ENCODE measurements at regions not wholly inside any gene's neighbourhood (a gene's known extent, or its start where the extent isn't known, plus 50 kb on each side); places are given as distances from the start of the nearest gene placed in this dataset.
A peak's percentile ranks its signal among the peaks of the same experiment; 100 is the strongest.

DNA sequence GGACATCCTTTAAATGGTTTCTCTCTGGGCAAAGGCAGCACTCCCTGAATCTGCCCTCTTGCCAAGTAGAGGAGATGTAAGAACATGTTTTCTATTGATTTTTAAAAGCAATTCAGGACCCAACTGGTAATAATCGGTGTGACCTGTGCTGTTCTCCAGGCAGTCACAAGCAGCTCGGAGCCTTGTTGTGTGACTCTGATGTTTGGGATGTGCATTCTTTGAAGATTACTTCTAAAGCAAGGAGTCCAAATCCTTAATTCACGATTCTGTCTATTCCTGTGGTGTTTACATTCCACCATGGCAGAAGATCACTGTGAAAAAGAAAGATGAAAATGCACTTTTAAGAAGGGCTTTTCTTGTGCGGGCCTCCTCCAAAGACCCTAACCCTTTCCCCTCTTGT lies 122.3 kb upstream of the ZNF536 start:
- Mint-ChIP-seq H3K27ac (no peak overlapping the region), H3K9me3 (no peaks in the 10 kb centered on the region), H3K36me3 (no peaks in the 10 kb centered on the region), H3K4me3 (no peak overlapping the region), H3K4me1 (peaks cover 15% of the 10 kb centered on the region), H3K27me3 (ENCODE audit: low read depth) (peaks cover 85% of the 10 kb centered on the region)
- TF ChIP-seq, protein P1, sequence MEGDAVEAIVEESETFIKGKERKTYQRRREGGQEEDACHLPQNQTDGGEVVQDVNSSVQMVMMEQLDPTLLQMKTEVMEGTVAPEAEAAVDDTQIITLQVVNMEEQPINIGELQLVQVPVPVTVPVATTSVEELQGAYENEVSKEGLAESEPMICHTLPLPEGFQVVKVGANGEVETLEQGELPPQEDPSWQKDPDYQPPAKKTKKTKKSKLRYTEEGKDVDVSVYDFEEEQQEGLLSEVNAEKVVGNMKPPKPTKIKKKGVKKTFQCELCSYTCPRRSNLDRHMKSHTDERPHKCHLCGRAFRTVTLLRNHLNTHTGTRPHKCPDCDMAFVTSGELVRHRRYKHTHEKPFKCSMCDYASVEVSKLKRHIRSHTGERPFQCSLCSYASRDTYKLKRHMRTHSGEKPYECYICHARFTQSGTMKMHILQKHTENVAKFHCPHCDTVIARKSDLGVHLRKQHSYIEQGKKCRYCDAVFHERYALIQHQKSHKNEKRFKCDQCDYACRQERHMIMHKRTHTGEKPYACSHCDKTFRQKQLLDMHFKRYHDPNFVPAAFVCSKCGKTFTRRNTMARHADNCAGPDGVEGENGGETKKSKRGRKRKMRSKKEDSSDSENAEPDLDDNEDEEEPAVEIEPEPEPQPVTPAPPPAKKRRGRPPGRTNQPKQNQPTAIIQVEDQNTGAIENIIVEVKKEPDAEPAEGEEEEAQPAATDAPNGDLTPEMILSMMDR (IDR thresholded peaks at IDR 0.05; ENCODE audit: unreplicated experiment) = no peak
- no peak for DNase-seq (ENCODE audit: low spot score in 2 of 2, unreplicated experiment in 2 of 2)

DNA sequence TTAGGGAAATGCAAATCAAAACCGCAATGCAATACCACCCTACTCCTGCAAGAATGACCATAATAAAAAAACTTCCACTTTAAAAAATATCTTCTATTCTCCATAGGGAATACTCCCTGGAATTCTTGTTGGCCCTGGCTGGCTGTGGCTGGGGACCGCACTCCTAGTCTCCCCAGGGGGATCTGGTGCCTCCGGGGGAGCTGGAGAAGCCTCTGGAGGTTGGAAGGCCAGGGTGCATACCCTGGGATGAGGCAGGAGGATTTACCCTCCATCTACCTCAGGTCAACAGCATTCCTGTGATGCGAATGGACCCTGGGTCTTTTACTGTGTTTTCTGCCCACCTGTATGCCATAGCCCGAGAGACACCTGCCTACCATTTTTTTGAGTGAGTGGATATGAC lies 120.0 kb upstream of the ZNF536 start:
- Mint-ChIP-seq H3K27ac (no peak overlapping the region), H3K4me3 (no peak overlapping the region), H3K36me3 (no peaks in the 10 kb centered on the region), H3K27me3 (ENCODE audit: low read depth) (peaks cover 89% of the 10 kb centered on the region), H3K4me1 (peaks cover 25% of the 10 kb centered on the region), H3K9me3 (no peaks in the 10 kb centered on the region)
- no peak for DNase-seq (ENCODE audit: low spot score in 2 of 2, unreplicated experiment in 2 of 2)
- TF ChIP-seq, protein P1 (IDR thresholded peaks at IDR 0.05; ENCODE audit: unreplicated experiment) = no peak

DNA sequence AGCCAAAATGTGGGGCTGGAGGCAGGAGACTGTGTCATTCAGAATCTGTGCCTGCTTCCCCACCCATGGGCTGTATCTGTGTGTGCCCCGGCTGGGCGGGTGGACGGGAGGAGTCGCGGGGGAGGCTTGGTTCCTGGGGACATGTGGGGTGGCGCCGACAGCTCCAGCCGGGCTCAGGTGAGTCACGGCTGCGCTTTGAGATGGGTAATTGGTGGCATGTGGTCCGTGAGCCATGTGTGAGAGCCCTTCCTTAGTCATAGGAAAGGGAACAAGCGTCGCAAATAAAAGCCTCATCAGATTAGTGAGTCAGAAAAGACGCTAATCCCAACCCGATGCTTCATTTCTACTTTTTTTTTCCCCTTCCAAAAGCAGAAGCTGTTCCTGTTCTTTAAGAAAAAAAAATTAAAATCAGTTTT lies 118.6 kb upstream of the ZNF536 start:
- no peaks in the 10 kb centered on the region for H3K9me3 Mint-ChIP-seq
- no peaks in the 10 kb centered on the region for H3K36me3 Mint-ChIP-seq
- peaks cover 93% of the 10 kb centered on the region for H3K27me3 Mint-ChIP-seq (ENCODE audit: low read depth)
- H3K4me3 Mint-ChIP-seq = peak overlapping the region; percentile 38
- no peak for DNase-seq (ENCODE audit: low spot score in 2 of 2, unreplicated experiment in 2 of 2)
- H3K4me1 Mint-ChIP-seq = peaks cover 30% of the 10 kb centered on the region
- peak overlapping the region; percentile 71 for H3K27ac Mint-ChIP-seq
- TF ChIP-seq, protein P1 (IDR thresholded peaks at IDR 0.05; ENCODE audit: unreplicated experiment) = no peak

DNA sequence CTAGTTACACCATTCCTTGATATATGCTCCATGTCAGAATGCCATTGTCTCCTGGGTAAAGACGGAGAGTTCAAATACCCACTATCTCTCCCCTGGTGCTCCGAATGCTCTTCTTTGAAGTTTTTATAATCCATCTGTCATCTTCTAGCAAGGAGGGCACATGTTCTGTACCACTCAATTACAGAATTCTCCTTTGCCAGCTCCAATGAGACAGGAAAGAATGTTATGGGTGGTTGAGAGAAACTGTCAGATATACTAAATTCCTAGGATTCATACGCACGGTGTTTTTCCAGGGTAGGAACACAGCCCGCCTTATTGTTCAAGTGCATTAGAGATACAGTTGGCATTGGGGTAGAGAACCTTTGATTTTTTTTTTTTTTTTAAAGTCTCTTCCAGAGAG lies 118.0 kb upstream of the ZNF536 start:
- DNase-seq (ENCODE audit: low spot score in 2 of 2, unreplicated experiment in 2 of 2) = no peak
- no peaks in the 10 kb centered on the region for H3K9me3 Mint-ChIP-seq
- TF ChIP-seq, protein P1 (IDR thresholded peaks at IDR 0.05; ENCODE audit: unreplicated experiment) = no peak
- peaks cover 90% of the 10 kb centered on the region for H3K27me3 Mint-ChIP-seq (ENCODE audit: low read depth)
- H3K27ac Mint-ChIP-seq = no peak overlapping the region
- H3K36me3 Mint-ChIP-seq = no peaks in the 10 kb centered on the region
- peaks cover 30% of the 10 kb centered on the region for H3K4me1 Mint-ChIP-seq
- H3K4me3 Mint-ChIP-seq = no peak overlapping the region

DNA sequence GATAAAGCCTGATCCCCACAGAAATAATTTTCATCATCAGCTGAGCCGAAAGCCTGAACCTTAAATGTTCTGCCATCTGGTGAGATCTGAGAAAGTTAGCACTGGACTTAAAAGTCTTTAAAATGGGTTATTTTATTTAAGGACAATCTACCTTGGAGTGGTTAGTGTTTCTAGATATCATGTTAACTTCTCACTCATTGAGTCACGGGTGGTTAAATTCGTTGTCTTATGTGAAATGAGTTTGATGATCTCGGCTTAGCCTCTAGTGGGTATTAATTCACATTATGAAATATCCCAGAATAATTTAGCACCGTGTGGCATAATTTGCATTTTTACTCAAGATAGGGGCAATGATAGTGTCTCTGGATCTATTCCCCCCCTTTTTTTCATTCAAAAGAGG lies 117.4 kb upstream of the ZNF536 start:
- Mint-ChIP-seq H3K27me3 (ENCODE audit: low read depth) (peaks cover 84% of the 10 kb centered on the region), H3K4me1 (peaks cover 30% of the 10 kb centered on the region), H3K36me3 (no peaks in the 10 kb centered on the region), H3K27ac (no peak overlapping the region), H3K4me3 (no peak overlapping the region), H3K9me3 (no peaks in the 10 kb centered on the region)
- TF ChIP-seq, protein P1 (IDR thresholded peaks at IDR 0.05; ENCODE audit: unreplicated experiment) = no peak
- no peak for DNase-seq (ENCODE audit: low spot score in 2 of 2, unreplicated experiment in 2 of 2)

Measured in mesothelial cell of epicardium (in vitro differentiated cells).